ENCODE measurements at regions not wholly inside any gene's neighbourhood (a gene's known extent, or its start where the extent isn't known, plus 50 kb on each side); places are given as distances from the start of the nearest gene placed in this dataset.

- H3K36me3 ChIP-seq (ENCODE audit: insufficient read depth, low read length), result no peaks in the 10 kb centered on the region
- H3K4me3 ChIP-seq (ENCODE audit: low read depth, low read length, poor library complexity, severe bottlenecking), result no peak overlapping the region
- TF ChIP-seq, protein P1, sequence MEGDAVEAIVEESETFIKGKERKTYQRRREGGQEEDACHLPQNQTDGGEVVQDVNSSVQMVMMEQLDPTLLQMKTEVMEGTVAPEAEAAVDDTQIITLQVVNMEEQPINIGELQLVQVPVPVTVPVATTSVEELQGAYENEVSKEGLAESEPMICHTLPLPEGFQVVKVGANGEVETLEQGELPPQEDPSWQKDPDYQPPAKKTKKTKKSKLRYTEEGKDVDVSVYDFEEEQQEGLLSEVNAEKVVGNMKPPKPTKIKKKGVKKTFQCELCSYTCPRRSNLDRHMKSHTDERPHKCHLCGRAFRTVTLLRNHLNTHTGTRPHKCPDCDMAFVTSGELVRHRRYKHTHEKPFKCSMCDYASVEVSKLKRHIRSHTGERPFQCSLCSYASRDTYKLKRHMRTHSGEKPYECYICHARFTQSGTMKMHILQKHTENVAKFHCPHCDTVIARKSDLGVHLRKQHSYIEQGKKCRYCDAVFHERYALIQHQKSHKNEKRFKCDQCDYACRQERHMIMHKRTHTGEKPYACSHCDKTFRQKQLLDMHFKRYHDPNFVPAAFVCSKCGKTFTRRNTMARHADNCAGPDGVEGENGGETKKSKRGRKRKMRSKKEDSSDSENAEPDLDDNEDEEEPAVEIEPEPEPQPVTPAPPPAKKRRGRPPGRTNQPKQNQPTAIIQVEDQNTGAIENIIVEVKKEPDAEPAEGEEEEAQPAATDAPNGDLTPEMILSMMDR (conservative IDR thresholded peaks at IDR 0.05; ENCODE audit: low read length), result no peak
- TF ChIP-seq EZH2phosphoT487 (IDR thresholded peaks at IDR 0.05; ENCODE audit: borderline replicate concordance, low read depth, low read length), result no peak
- DNase-seq (ENCODE audit: low spot score), result no peak
- no peaks in the 10 kb centered on the region for H3K4me1 ChIP-seq (ENCODE audit: insufficient read depth, low read length, poor library complexity, severe bottlenecking)
- CTCF ChIA-PET (ENCODE audit: unreplicated experiment), result no interaction called here
- no peaks in the 10 kb centered on the region for H4K20me1 ChIP-seq (ENCODE audit: insufficient read depth, low read length)
- no peaks in the 10 kb centered on the region for H3K9me3 ChIP-seq (ENCODE audit: low read length)
- no peak overlapping the region for H3K4me2 ChIP-seq (ENCODE audit: low read length)
- POLR2A ChIA-PET, result no interaction called here
- intact Hi-C loops (cut with micrococcal nuclease; ENCODE audit: unreplicated experiment), result no loop called here
- no peak overlapping the region for H2AFZ ChIP-seq (ENCODE audit: low read length)
- no peak overlapping the region for H3K27ac ChIP-seq (ENCODE audit: low read depth, low read length, poor library complexity, severe bottlenecking)
- H3K9me2 ChIP-seq (ENCODE audit: insufficient read depth, low read length), result no peaks in the 10 kb centered on the region
- BruUV-seq (replicated peaks), result no TSS peak
- no peaks in the 10 kb centered on the region for H3K79me2 ChIP-seq (ENCODE audit: insufficient read depth, low read depth, low read length)
These were observed 119.4 kb downstream of the IRX1 start for GRCh38 chr5:3715062-3715461.

GRCh38 chr5:3729631-3730030, 134.0 kb downstream of the IRX1 start:
- H3K4me3 ChIP-seq (ENCODE audit: low read depth, low read length, poor library complexity, severe bottlenecking), result no peak overlapping the region
- H3K9me3 ChIP-seq (ENCODE audit: low read length), result no peaks in the 10 kb centered on the region
- no peak overlapping the region for H2AFZ ChIP-seq (ENCODE audit: low read length)
- BruUV-seq (replicated peaks), result no TSS peak
- POLR2A ChIA-PET, result no interaction called here
- H4K20me1 ChIP-seq (ENCODE audit: insufficient read depth, low read length), result no peaks in the 10 kb centered on the region
- CTCF ChIA-PET (ENCODE audit: unreplicated experiment), result interaction anchor here (0.6 kb wide), 1 partner anchor 12 kb away, joined by 3 read pairs; no protein-coding TSS in a partner anchor
- H3K9me2 ChIP-seq (ENCODE audit: insufficient read depth, low read length), result no peaks in the 10 kb centered on the region
- H3K4me2 ChIP-seq (ENCODE audit: low read length), result no peak overlapping the region
- no peak for TF ChIP-seq EZH2phosphoT487 (IDR thresholded peaks at IDR 0.05; ENCODE audit: borderline replicate concordance, low read depth, low read length)
- TF ChIP-seq, protein P1 (conservative IDR thresholded peaks at IDR 0.05; ENCODE audit: low read length), result no peak
- no peaks in the 10 kb centered on the region for H3K79me2 ChIP-seq (ENCODE audit: insufficient read depth, low read depth, low read length)
- no peak for DNase-seq (ENCODE audit: low spot score)
- H3K4me1 ChIP-seq (ENCODE audit: insufficient read depth, low read length, poor library complexity, severe bottlenecking), result no peaks in the 10 kb centered on the region
- no peaks in the 10 kb centered on the region for H3K36me3 ChIP-seq (ENCODE audit: insufficient read depth, low read length)
- no peak overlapping the region for H3K27ac ChIP-seq (ENCODE audit: low read depth, low read length, poor library complexity, severe bottlenecking)
- intact Hi-C loops (cut with micrococcal nuclease; ENCODE audit: unreplicated experiment), result no loop called here

DNA sequence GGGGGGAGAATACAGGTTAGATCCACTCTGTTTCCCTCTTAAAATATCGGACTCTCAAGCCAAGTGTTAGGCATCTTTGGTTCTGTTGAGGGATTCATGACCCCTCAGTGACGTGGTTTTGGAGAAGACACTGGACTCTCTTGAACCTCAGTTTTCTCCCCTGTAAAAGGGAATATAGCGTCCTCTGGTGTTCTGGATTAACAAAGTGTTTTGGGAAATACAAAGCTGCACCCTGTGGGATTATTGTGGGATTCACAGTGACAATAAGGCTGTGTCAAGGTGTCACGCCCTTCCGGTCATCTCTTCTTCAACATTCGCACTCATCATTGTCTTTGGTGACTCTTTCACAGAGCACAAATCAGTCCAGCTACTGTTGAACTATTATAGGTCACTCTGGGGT, 139.0 kb downstream of the IRX1 start:
- ChIA-PET POLR2A (no interaction called here), CTCF (ENCODE audit: unreplicated experiment) (no interaction called here)
- intact Hi-C loops (cut with micrococcal nuclease; ENCODE audit: unreplicated experiment), result no loop called here

More for the DNA sequence above, 139.0 kb downstream of the IRX1 start:
- H3K9me2 ChIP-seq (ENCODE audit: insufficient read depth, low read length), result no peaks in the 10 kb centered on the region
- no peak for DNase-seq (ENCODE audit: low spot score)
- H3K4me3 ChIP-seq (ENCODE audit: low read depth, low read length, poor library complexity, severe bottlenecking), result no peak overlapping the region
- H2AFZ ChIP-seq (ENCODE audit: low read length), result no peak overlapping the region
- H3K9me3 ChIP-seq (ENCODE audit: low read length), result no peaks in the 10 kb centered on the region
- H3K4me2 ChIP-seq (ENCODE audit: low read length), result no peak overlapping the region
- BruUV-seq (replicated peaks), result no TSS peak
- no peaks in the 10 kb centered on the region for H3K4me1 ChIP-seq (ENCODE audit: insufficient read depth, low read length, poor library complexity, severe bottlenecking)
- no peak overlapping the region for H3K27ac ChIP-seq (ENCODE audit: low read depth, low read length, poor library complexity, severe bottlenecking)
- H4K20me1 ChIP-seq (ENCODE audit: insufficient read depth, low read length), result no peaks in the 10 kb centered on the region
- H3K36me3 ChIP-seq (ENCODE audit: insufficient read depth, low read length), result no peaks in the 10 kb centered on the region
- no peak for TF ChIP-seq EZH2phosphoT487 (IDR thresholded peaks at IDR 0.05; ENCODE audit: borderline replicate concordance, low read depth, low read length)
- TF ChIP-seq, protein P1 (conservative IDR thresholded peaks at IDR 0.05; ENCODE audit: low read length), result no peak
- H3K79me2 ChIP-seq (ENCODE audit: insufficient read depth, low read depth, low read length), result no peaks in the 10 kb centered on the region

Measured in OCI-LY7 (cell line).